Pancreas (tissue), 10 donors: ENCODE measurements at regions not wholly inside any gene's neighbourhood (a gene's known extent, or its start where the extent isn't known, plus 50 kb on each side); places are given as distances from the start of the nearest gene placed in this dataset.

ENCODE experiments used
- ATAC-seq, 4 donors: fragments of 200-7000 bp; cut with Tn5 transposase; one replicate each; pipeline versions ENCODE4 v1.8.0 to v1.9.1; 2020; ENCODE audit warnings: mild to moderate bottlenecking in 4 of 4, moderate library complexity in 4 of 4
- DNase-seq, 6 donors: peaks; one replicate each; pipeline ENCODE4 v3.0.0-alpha.2; 2020
- FAIRE-seq: peaks from 2 replicates; lab custom pipeline; 2012; peaks lifted over from hg19 to GRCh38; lab: Jason Lieb, UNC
- H3K27ac ChIP-seq, 4 donors: fragments of 200-600 bp; sonication (generic); 1 replicate in 3 of 4; 2 replicates in 1 of 4; pipeline versions ENCODE4 v1.5.0 to v1.8.0; 2020
- H3K27me3 ChIP-seq, 4 donors: fragments of 200-600 bp; one replicate each; pipeline ENCODE4 v1.8.0; 2021
- H3K36me3 ChIP-seq, 3 donors: fragments of 200-600 bp; sonication (generic) in 1 of 3; one replicate each; pipeline versions ENCODE4 v1.5.0 to v1.8.0; 2020 to 2021
- H3K4me1 ChIP-seq, 3 donors: fragments of 200-600 bp; one replicate each; pipeline ENCODE4 v1.8.0; 2021
- H3K4me3 ChIP-seq, 4 donors: fragments of 200-600 bp; sonication (generic) in 2 of 4; one replicate each; pipeline versions ENCODE4 v1.5.0 to v1.8.0; 2020 to 2021
- H3K9me3 ChIP-seq, 4 donors: fragments of 200-600 bp; one replicate each; pipeline ENCODE4 v1.8.0; 2021
- CTCF ChIP-seq, 4 donors: fragments of 200-600 bp; sonication (generic) in 3 of 4; IDR thresholded peaks; one replicate each; pipeline versions ENCODE4 v1.5.0 to v1.8.0; 2021; ENCODE audit warnings: antibody characterized with exemption in 4 of 4
- WGBS, 2 donors: extraction: QIAGEN DNeasy Blood & Tissue Kit; methylation state at CpG; one replicate each; pipeline ENCODE4 v1.1.7; 2013; 5-methylcytosine and 5-hydroxymethylcytosine counted together
- intact Hi-C, 3 donors: fragments of 100-400 bp; cut with DNase I; formaldehyde crosslinking; loops; one replicate each; pipeline versions ENCODE4 v1.11.1 to v1.14.2; 2022
- donor health status: healthy with polysubstance abuse.
- donor health status: DM: no; HTN: no; CAD: no; lungs with moderate emphysema.
- donor health status: DM: no; HTN: no; CAD: no.
- donor health status: control.
- donor health status: control.
- donor health status: Bipolar disorder and iron deficiency.
- donor health status: DM: yes; HTN: yes; CAD: no.
- donor health status: DM: no; HTN: no; CAD: no.
- donor health status: DM: no; HTN: no; CAD: no.
- donor health status: DM: yes; HTN: yes; CAD: no.

- no peak overlapping the region for H3K4me3 ChIP-seq
- DNase-seq (no peak), ATAC-seq (no peak), FAIRE-seq (no peak)
- no peaks in the 10 kb centered on the region for H3K4me1 ChIP-seq
- intact Hi-C loops: no loop called here
- H3K27me3 ChIP-seq: no peaks in the 10 kb centered on the region
- no peak overlapping the region for H3K27ac ChIP-seq
- no peaks in the 10 kb centered on the region for H3K9me3 ChIP-seq
- WGBS, 2 donors: 69 to 94% methylated on average over 10 of the region's 10 CpGs
- no peaks in the 10 kb centered on the region for H3K36me3 ChIP-seq
- no peak for TF ChIP-seq CTCF (IDR thresholded peaks at IDR 0.05)
Measured at GRCh38 chr17:73924114-73924908, 279.2 kb upstream of the RPL38 start.

- Histone ChIP-seq H3K27me3 (no peaks in the 10 kb centered on the region), H3K36me3 (no peaks in the 10 kb centered on the region), H3K4me3 (no peak overlapping the region), H3K27ac (no peak overlapping the region), H3K4me1 (no peaks in the 10 kb centered on the region), H3K9me3 (no peaks in the 10 kb centered on the region)
- intact Hi-C loops: no loop called here
- no peak for TF ChIP-seq CTCF (IDR thresholded peaks at IDR 0.05)
- DNase-seq (no peak), FAIRE-seq (no peak), ATAC-seq (no peak)
Measured at GRCh38 chr17:73924909-73925186, 278.6 kb upstream of the RPL38 start.

GRCh38 chr17:73929860-73930430 is 273.5 kb upstream of the RPL38 start:
- Histone ChIP-seq H3K9me3 (no peaks in the 10 kb centered on the region), H3K27me3 (no peaks in the 10 kb centered on the region), H3K4me1 (no peaks in the 10 kb centered on the region), H3K27ac (no peak overlapping the region), H3K36me3 (no peaks in the 10 kb centered on the region), H3K4me3 (no peak overlapping the region)
- no peak for DNase-seq
- intact Hi-C loops: no loop called here
- WGBS, 2 donors: 43 to 62% methylated on average over 8 of the region's 8 CpGs
- no peak for TF ChIP-seq CTCF (IDR thresholded peaks at IDR 0.05)
- no peak for FAIRE-seq
- ATAC-seq: no peak

GRCh38 chr17:73932216-73932749 is 271.2 kb upstream of the RPL38 start:
- no peaks in the 10 kb centered on the region for H3K36me3 ChIP-seq
- no peak overlapping the region for H3K27ac ChIP-seq
- DNase-seq (no peak), FAIRE-seq (no peak), ATAC-seq (no peak)
- intact Hi-C loops: no loop called here
- no peaks in the 10 kb centered on the region for H3K27me3 ChIP-seq
- no peak for TF ChIP-seq CTCF (IDR thresholded peaks at IDR 0.05)
- H3K4me1 ChIP-seq: no peaks in the 10 kb centered on the region
- no peaks in the 10 kb centered on the region for H3K9me3 ChIP-seq
- WGBS, 2 donors: 80 to 90% methylated on average over 9 of the region's 9 CpGs
- H3K4me3 ChIP-seq: no peak overlapping the region

GRCh38 chr17:73933164-73933766 is 270.2 kb upstream of the RPL38 start:
- Histone ChIP-seq H3K27me3 (no peaks in the 10 kb centered on the region), H3K4me3 (no peak overlapping the region), H3K36me3 (no peaks in the 10 kb centered on the region), H3K9me3 (no peaks in the 10 kb centered on the region), H3K27ac (no peak overlapping the region), H3K4me1 (no peaks in the 10 kb centered on the region)
- WGBS, 2 donors: 82 to 93% methylated on average over 8 of the region's 8 CpGs
- no peak for TF ChIP-seq CTCF (IDR thresholded peaks at IDR 0.05)
- intact Hi-C loops: no loop called here
- DNase-seq (no peak), FAIRE-seq (no peak), ATAC-seq (no peak)
